ENCODE measurements at regions not wholly inside any gene's neighbourhood (a gene's known extent, or its start where the extent isn't known, plus 50 kb on each side); places are given as distances from the start of the nearest gene placed in this dataset.

DNA sequence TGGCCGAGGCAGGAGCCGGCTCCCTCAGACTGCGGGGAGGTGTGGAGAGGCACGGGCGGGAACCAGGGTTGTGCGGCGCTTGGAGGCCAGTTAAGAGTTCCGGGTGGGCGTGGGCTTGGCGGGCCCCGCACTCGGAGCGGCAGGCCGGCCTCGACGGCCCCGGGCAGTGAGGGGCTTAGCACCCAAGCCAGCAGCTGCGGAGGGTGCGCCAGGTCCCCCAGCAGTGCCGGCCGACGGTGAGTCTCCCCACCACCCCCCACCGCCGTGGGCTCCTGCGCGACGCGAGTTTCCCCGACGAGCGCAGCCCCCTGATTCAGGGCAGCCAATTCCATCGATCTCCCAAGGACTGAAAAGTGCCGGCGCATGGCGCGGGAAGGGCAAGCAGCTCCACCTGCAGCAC is 605.4 kb upstream of the SLC35B3 start:
- H3K4me3 ChIP-seq (replicated peaks in 1 of 3; ENCODE audit: insufficient read depth in 1 of 3, low read depth in 2 of 3, low read length in 3 of 3), result no peak overlapping the region
- H3K9me3 ChIP-seq (ENCODE audit: low read length), result 0 out of 2 replicates have a peak, but pooled peaks cover 10% of the 10 kb centered on the region
- TF ChIP-seq RFX1 (IDR thresholded peaks at IDR 0.05), result no peak
- TF ChIP-seq ZNF292 (CRISPR knock-in tag; IDR thresholded peaks at IDR 0.05; ENCODE audit: borderline replicate concordance, low read depth), result no peak
- no peak for TF ChIP-seq FOXK2 (IDR thresholded peaks at IDR 0.05)
- TF ChIP-seq TEAD2 (CRISPR knock-in tag; IDR thresholded peaks at IDR 0.05), result no peak
- no peak for TF ChIP-seq KLF9 (CRISPR knock-in tag; IDR thresholded peaks at IDR 0.05; ENCODE audit: low read depth)
- no peak for TF ChIP-seq ZNF496 (CRISPR knock-in tag; IDR thresholded peaks at IDR 0.05; ENCODE audit: insufficient replicate concordance)
- no peak for TF ChIP-seq PRPF4 (IDR thresholded peaks at IDR 0.05; ENCODE audit: low read depth, low read length, poor library complexity, severe bottlenecking)
- TF ChIP-seq EP300 (IDR thresholded peaks at IDR 0.05; ENCODE audit: low read depth in 2 of 2, low read length in 2 of 2), result no peak
- TF ChIP-seq EP300 (CRISPR knock-in tag; IDR thresholded peaks at IDR 0.05; ENCODE audit: borderline replicate concordance), result no peak
- TF ChIP-seq, protein P1, sequence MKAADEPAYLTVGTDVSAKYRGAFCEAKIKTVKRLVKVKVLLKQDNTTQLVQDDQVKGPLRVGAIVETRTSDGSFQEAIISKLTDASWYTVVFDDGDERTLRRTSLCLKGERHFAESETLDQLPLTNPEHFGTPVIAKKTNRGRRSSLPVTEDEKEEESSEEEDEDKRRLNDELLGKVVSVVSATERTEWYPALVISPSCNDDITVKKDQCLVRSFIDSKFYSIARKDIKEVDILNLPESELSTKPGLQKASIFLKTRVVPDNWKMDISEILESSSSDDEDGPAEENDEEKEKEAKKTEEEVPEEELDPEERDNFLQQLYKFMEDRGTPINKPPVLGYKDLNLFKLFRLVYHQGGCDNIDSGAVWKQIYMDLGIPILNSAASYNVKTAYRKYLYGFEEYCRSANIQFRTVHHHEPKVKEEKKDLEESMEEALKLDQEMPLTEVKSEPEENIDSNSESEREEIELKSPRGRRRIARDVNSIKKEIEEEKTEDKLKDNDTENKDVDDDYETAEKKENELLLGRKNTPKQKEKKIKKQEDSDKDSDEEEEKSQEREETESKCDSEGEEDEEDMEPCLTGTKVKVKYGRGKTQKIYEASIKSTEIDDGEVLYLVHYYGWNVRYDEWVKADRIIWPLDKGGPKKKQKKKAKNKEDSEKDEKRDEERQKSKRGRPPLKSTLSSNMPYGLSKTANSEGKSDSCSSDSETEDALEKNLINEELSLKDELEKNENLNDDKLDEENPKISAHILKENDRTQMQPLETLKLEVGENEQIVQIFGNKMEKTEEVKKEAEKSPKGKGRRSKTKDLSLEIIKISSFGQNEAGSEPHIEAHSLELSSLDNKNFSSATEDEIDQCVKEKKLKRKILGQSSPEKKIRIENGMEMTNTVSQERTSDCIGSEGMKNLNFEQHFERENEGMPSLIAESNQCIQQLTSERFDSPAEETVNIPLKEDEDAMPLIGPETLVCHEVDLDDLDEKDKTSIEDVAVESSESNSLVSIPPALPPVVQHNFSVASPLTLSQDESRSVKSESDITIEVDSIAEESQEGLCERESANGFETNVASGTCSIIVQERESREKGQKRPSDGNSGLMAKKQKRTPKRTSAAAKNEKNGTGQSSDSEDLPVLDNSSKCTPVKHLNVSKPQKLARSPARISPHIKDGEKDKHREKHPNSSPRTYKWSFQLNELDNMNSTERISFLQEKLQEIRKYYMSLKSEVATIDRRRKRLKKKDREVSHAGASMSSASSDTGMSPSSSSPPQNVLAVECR (CRISPR knock-in tag; IDR thresholded peaks at IDR 0.05; ENCODE audit: borderline replicate concordance), result no peak
- no peak for TF ChIP-seq ZNF383 (CRISPR knock-in tag; IDR thresholded peaks at IDR 0.05; ENCODE audit: borderline replicate concordance)
- TF ChIP-seq, protein P2, sequence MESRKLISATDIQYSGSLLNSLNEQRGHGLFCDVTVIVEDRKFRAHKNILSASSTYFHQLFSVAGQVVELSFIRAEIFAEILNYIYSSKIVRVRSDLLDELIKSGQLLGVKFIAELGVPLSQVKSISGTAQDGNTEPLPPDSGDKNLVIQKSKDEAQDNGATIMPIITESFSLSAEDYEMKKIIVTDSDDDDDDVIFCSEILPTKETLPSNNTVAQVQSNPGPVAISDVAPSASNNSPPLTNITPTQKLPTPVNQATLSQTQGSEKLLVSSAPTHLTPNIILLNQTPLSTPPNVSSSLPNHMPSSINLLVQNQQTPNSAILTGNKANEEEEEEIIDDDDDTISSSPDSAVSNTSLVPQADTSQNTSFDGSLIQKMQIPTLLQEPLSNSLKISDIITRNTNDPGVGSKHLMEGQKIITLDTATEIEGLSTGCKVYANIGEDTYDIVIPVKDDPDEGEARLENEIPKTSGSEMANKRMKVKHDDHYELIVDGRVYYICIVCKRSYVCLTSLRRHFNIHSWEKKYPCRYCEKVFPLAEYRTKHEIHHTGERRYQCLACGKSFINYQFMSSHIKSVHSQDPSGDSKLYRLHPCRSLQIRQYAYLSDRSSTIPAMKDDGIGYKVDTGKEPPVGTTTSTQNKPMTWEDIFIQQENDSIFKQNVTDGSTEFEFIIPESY (CRISPR knock-in tag; IDR thresholded peaks at IDR 0.05), result no peak
- WGBS (ENCODE audit: low lambda C conversion rate), result 81% methylated on average over 15 of the region's 36 CpGs
- DNase-seq (ENCODE audit: low spot score), result no peak
- intact Hi-C loops (cut with micrococcal nuclease; ENCODE audit: unreplicated experiment), result no loop called here
- CTCF ChIA-PET (ENCODE audit: low intra/inter-chr PET ratio, low total read pairs), result no interaction called here
- H2AFZ ChIP-seq (ENCODE audit: low read length), result no peak overlapping the region
- FAIRE-seq, result no peak
- H3K79me2 ChIP-seq (ENCODE audit: insufficient read depth, low read length), result no peaks in the 10 kb centered on the region
- no peak overlapping the region for H3K9ac ChIP-seq (ENCODE audit: insufficient read depth, low read depth, low read length)
- no TSS peak for BruUV-seq (replicated peaks)
- H3K36me3 ChIP-seq (replicated peaks in 1 of 2; ENCODE audit: control insufficient read depth in 1 of 2, insufficient read depth in 2 of 2, low read length in 2 of 2), result no peaks in the 10 kb centered on the region
- H3K27me3 ChIP-seq (ENCODE audit: control insufficient read depth in 1 of 2, insufficient read depth in 2 of 2, low read length in 2 of 2), result no peaks in the 10 kb centered on the region
- POLR2A ChIA-PET, result no interaction called here
- no peaks in the 10 kb centered on the region for H4K20me1 ChIP-seq (ENCODE audit: insufficient read depth, low read length)
- no peak overlapping the region for H3K4me2 ChIP-seq (ENCODE audit: low read depth, low read length)
- no peak for ATAC-seq
- no peaks in the 10 kb centered on the region for H3K4me1 ChIP-seq (ENCODE audit: insufficient read depth, low read length)
- H3K27ac ChIP-seq (ENCODE audit: extremely low read length, insufficient read depth, low read length), result no peak overlapping the region
- in situ Hi-C loops (cut with HindIII; ENCODE audit: extremely low pct_ligation_motif_present, low pct_unique_long_range_greater_than_20kb), result no loop called here

Measured in HepG2 (cell line).